Smooth muscle cell (in vitro differentiated cells): ENCODE measurements at regions not wholly inside any gene's neighbourhood (a gene's known extent, or its start where the extent isn't known, plus 50 kb on each side); places are given as distances from the start of the nearest gene placed in this dataset.

ENCODE experiments used
- DNase-seq: peaks from one replicate; lab custom pipeline; 2025; ENCODE audit not compliant: unreplicated experiment; lab: John Stamatoyannopoulos, UW
- H2AFZ ChIP-seq: fragments of 200-600 bp; sonication (generic); 2 replicates; pipeline ENCODE4 v1.6.0; 2016; ENCODE audit warnings: antibody characterized with exemption, low read depth, mild to moderate bottlenecking
- H3F3A ChIP-seq: fragments of 200-600 bp; sonication (generic); 2 replicates; pipeline ENCODE4 v1.6.0; 2017; ENCODE audit warnings: antibody characterized with exemption, low read depth
- H3K27ac ChIP-seq: fragments of 200-600 bp; sonication (generic); 2 replicates; pipeline ENCODE4 v1.5.1; 2016; ENCODE audit warnings: low read depth, mild to moderate bottlenecking
- H3K27me3 ChIP-seq: fragments of 200-600 bp; sonication (generic); 2 replicates; pipeline ENCODE4 v1.6.1; 2016; ENCODE audit warnings: low read depth, mild to moderate bottlenecking
- H3K36me3 ChIP-seq: fragments of 200-600 bp; sonication (generic); 2 replicates; pipeline ENCODE4 v1.5.1; 2016; ENCODE audit warnings: low read depth
- H3K4me1 ChIP-seq: fragments of 200-600 bp; sonication (generic); 2 replicates; pipeline ENCODE4 v1.5.1; 2016; ENCODE audit warnings: low read depth
- H3K4me2 ChIP-seq: fragments of 200-600 bp; sonication (generic); 2 replicates; pipeline ENCODE4 v1.6.0; 2016; ENCODE audit warnings: mild to moderate bottlenecking
- H3K4me3 ChIP-seq: fragments of 200-600 bp; sonication (generic); 2 replicates; pipeline ENCODE4 v1.5.1; 2016; ENCODE audit warnings: mild to moderate bottlenecking
- H3K79me2 ChIP-seq: fragments of 200-600 bp; sonication (generic); 2 replicates; pipeline ENCODE4 v1.6.0; 2016; ENCODE audit warnings: low read depth, mild to moderate bottlenecking
- H3K9ac ChIP-seq: fragments of 200-600 bp; sonication (generic); 2 replicates; pipeline ENCODE4 v1.6.0; 2016; ENCODE audit warnings: low read depth
- H3K9me3 ChIP-seq: fragments of 200-600 bp; sonication (generic); replicated peaks from 2 replicates; pipeline ENCODE4 v1.5.1; 2016; ENCODE audit warnings: low read depth
- H4K20me1 ChIP-seq: fragments of 200-600 bp; sonication (generic); 2 replicates; pipeline ENCODE4 v1.6.0; 2016; ENCODE audit warnings: low read depth
- CTCF ChIP-seq: fragments of 200-600 bp; sonication (generic); IDR thresholded peaks from 2 replicates; pipeline ENCODE4 v1.5.1; 2017; ENCODE audit warnings: borderline replicate concordance, mild to moderate bottlenecking, antibody characterized with exemption; ENCODE audit not compliant: insufficient read depth, poor library complexity, severe bottlenecking
- WGBS: methylation state at CpG from one replicate; pipeline ENCODE4 v1.1.7; 2016; ENCODE audit warnings: low lambda C conversion rate; 5-methylcytosine and 5-hydroxymethylcytosine counted together

- 18% methylated on average over 5 of the region's 5 CpGs for WGBS
- Histone ChIP-seq H3K27ac (peak overlapping the region; percentile 95), H2AFZ (no peak overlapping the region), H3K27me3 (no peaks in the 10 kb centered on the region), H3K79me2 (peaks cover 70% of the 10 kb centered on the region), H4K20me1 (peaks cover 28% of the 10 kb centered on the region), H3K4me3 (peak overlapping the region; percentile 6), H3K36me3 (no peaks in the 10 kb centered on the region), H3K9ac (peak overlapping the region; percentile 70), H3F3A (peaks cover 4% of the 10 kb centered on the region), H3K4me1 (peaks cover 23% of the 10 kb centered on the region), H3K4me2 (peak overlapping the region; percentile 77), H3K9me3 (no peaks in the 10 kb centered on the region)
- DNase-seq, result no peak
- TF ChIP-seq CTCF, result no peak
These were observed 200.8 kb upstream of the IL12A start for GRCh38 chr3:159787794-159788205.

GRCh38 chr3:159788291-159788690 is 200.3 kb upstream of the IL12A start:
- Histone ChIP-seq H3K27ac (peak overlapping the region; percentile 95), H4K20me1 (peaks cover 23% of the 10 kb centered on the region), H3K4me2 (peak overlapping the region; percentile 77), H2AFZ (no peak overlapping the region), H3K9ac (peak overlapping the region; percentile 70), H3K4me3 (peak overlapping the region; percentile 6), H3K79me2 (peaks cover 70% of the 10 kb centered on the region), H3K9me3 (no peaks in the 10 kb centered on the region), H3K36me3 (no peaks in the 10 kb centered on the region), H3K4me1 (peaks cover 23% of the 10 kb centered on the region), H3K27me3 (no peaks in the 10 kb centered on the region), H3F3A (peaks cover 4% of the 10 kb centered on the region)
- DNase-seq, result no peak
- 23% methylated on average over 3 of the region's 3 CpGs for WGBS
- no peak for TF ChIP-seq CTCF

- Histone ChIP-seq H3K9ac (peak overlapping the region; percentile 70), H3K79me2 (peaks cover 75% of the 10 kb centered on the region), H3K27ac (peak overlapping the region; percentile 95), H3K27me3 (no peaks in the 10 kb centered on the region), H3K4me3 (no peak overlapping the region), H3K4me2 (peak overlapping the region; percentile 77), H2AFZ (no peak overlapping the region), H4K20me1 (peaks cover 18% of the 10 kb centered on the region), H3K36me3 (no peaks in the 10 kb centered on the region), H3K9me3 (no peaks in the 10 kb centered on the region), H3F3A (peaks cover 4% of the 10 kb centered on the region), H3K4me1 (peaks cover 23% of the 10 kb centered on the region)
- DNase-seq, result no peak
- no peak for TF ChIP-seq CTCF
- 63% methylated on average over 4 of the region's 4 CpGs for WGBS
These were observed 199.6 kb upstream of the IL12A start for GRCh38 chr3:159789017-159789416.

- H3K9me3 ChIP-seq, result no peaks in the 10 kb centered on the region
- no peaks in the 10 kb centered on the region for H3K36me3 ChIP-seq
- peaks cover under 1% of the 10 kb centered on the region for H3F3A ChIP-seq
- H3K4me1 ChIP-seq, result peaks cover 23% of the 10 kb centered on the region
- WGBS, result 88% methylated on average over 10 of the region's 10 CpGs
- no peak overlapping the region for H3K4me2 ChIP-seq
- H4K20me1 ChIP-seq, result peaks cover 14% of the 10 kb centered on the region
- DNase-seq, result no peak
- no peak for TF ChIP-seq CTCF
- H3K27me3 ChIP-seq, result no peaks in the 10 kb centered on the region
- peak overlapping the region; percentile 95 for H3K27ac ChIP-seq
- H3K79me2 ChIP-seq, result peaks cover 82% of the 10 kb centered on the region
- no peak overlapping the region for H3K4me3 ChIP-seq
- H2AFZ ChIP-seq, result no peak overlapping the region
- no peak overlapping the region for H3K9ac ChIP-seq
These were observed 198.6 kb upstream of the IL12A start for GRCh38 chr3:159789742-159790635.
